ENCODE measurements at regions not wholly inside any gene's neighbourhood (a gene's known extent, or its start where the extent isn't known, plus 50 kb on each side); places are given as distances from the start of the nearest gene placed in this dataset.

DNA sequence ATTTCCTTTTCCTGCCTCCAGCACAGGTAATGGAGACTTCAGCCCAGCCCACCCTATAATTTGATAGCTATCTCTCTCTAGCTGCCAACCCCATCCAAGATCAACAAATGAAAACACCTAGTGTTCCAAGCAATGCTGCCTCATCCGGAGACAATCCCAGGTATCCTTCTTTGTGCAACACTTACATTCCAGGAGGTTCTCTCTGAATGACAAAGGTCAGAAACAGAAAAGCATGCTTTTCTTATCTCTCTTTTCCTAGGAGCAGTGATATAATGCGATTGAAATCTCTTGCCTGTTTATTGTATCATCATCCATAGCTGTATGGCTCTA, 699.3 kb downstream of the INHBA start:
- TF ChIP-seq, protein P1, sequence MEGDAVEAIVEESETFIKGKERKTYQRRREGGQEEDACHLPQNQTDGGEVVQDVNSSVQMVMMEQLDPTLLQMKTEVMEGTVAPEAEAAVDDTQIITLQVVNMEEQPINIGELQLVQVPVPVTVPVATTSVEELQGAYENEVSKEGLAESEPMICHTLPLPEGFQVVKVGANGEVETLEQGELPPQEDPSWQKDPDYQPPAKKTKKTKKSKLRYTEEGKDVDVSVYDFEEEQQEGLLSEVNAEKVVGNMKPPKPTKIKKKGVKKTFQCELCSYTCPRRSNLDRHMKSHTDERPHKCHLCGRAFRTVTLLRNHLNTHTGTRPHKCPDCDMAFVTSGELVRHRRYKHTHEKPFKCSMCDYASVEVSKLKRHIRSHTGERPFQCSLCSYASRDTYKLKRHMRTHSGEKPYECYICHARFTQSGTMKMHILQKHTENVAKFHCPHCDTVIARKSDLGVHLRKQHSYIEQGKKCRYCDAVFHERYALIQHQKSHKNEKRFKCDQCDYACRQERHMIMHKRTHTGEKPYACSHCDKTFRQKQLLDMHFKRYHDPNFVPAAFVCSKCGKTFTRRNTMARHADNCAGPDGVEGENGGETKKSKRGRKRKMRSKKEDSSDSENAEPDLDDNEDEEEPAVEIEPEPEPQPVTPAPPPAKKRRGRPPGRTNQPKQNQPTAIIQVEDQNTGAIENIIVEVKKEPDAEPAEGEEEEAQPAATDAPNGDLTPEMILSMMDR (IDR thresholded peaks at IDR 0.05) = no peak
- TF ChIP-seq POLR2A (IDR thresholded peaks at IDR 0.05) = no peak
